Dendritic cell treated with granulocyte-macrophage colony-stimulating factor and Interleukin-4, amounts not matched to agents 40 ng/mL and 50 ng/mL, for 4 days (primary cell): ENCODE measurements at regions not wholly inside any gene's neighbourhood (a gene's known extent, or its start where the extent isn't known, plus 50 kb on each side); places are given as distances from the start of the nearest gene placed in this dataset.

Experiments used
- H3K27ac Mint-ChIP-seq: one replicate; pipeline ENCODE4 v1.8.0; 2022; ENCODE audit warnings: mild to moderate bottlenecking, mixed read lengths
- H3K27me3 Mint-ChIP-seq: one replicate; pipeline ENCODE4 v1.8.0; 2022; ENCODE audit warnings: mild to moderate bottlenecking, mixed read lengths
- H3K36me3 Mint-ChIP-seq: one replicate; pipeline ENCODE4 v1.8.0; 2022; ENCODE audit warnings: low read depth, mixed read lengths
- H3K4me1 Mint-ChIP-seq: one replicate; pipeline ENCODE4 v1.8.0; 2022; ENCODE audit warnings: low read depth, mixed read lengths
- H3K4me3 Mint-ChIP-seq: one replicate; pipeline ENCODE4 v1.8.0; 2022; ENCODE audit warnings: mild to moderate bottlenecking, moderate library complexity, mixed read lengths
- H3K9me3 Mint-ChIP-seq: one replicate; pipeline ENCODE4 v1.8.0; 2022; ENCODE audit warnings: mixed read lengths
- intact Hi-C: fragments of 100-400 bp; cut with micrococcal nuclease; formaldehyde crosslinking; loops from one replicate; pipeline ENCODE4 v1.15.0; 2022

GRCh38 chr15:29970402-29970695 lies 112.4 kb upstream of the GOLGA8J start:
- Mint-ChIP-seq H3K4me3 (no peak overlapping the region), H3K4me1 (no peaks in the 10 kb centered on the region)
- intact Hi-C loops: no loop called here

GRCh38 chr15:29969562-29970401 lies 113.0 kb upstream of the GOLGA8J start:
- intact Hi-C loops: no loop called here
- no peaks in the 10 kb centered on the region for H3K4me1 Mint-ChIP-seq
- H3K4me3 Mint-ChIP-seq: no peak overlapping the region
- no peaks in the 10 kb centered on the region for H3K36me3 Mint-ChIP-seq
- H3K9me3 Mint-ChIP-seq: no peaks in the 10 kb centered on the region
- peaks cover 61% of the 10 kb centered on the region for H3K27me3 Mint-ChIP-seq
- no peak overlapping the region for H3K27ac Mint-ChIP-seq

More at GRCh38 chr15:29970402-29970695, 112.4 kb upstream of the GOLGA8J start:
- Mint-ChIP-seq H3K27ac (no peak overlapping the region), H3K9me3 (no peaks in the 10 kb centered on the region), H3K36me3 (no peaks in the 10 kb centered on the region), H3K27me3 (peaks cover 64% of the 10 kb centered on the region)

- intact Hi-C loops: no loop called here
- H3K27ac Mint-ChIP-seq: no peak overlapping the region
- peaks cover 59% of the 10 kb centered on the region for H3K27me3 Mint-ChIP-seq
- no peaks in the 10 kb centered on the region for H3K9me3 Mint-ChIP-seq
- H3K4me3 Mint-ChIP-seq: no peak overlapping the region
- H3K4me1 Mint-ChIP-seq: no peaks in the 10 kb centered on the region
- no peaks in the 10 kb centered on the region for H3K36me3 Mint-ChIP-seq
These were observed 113.7 kb upstream of the GOLGA8J start for GRCh38 chr15:29968895-29969561.

- Mint-ChIP-seq H3K27me3 (peaks cover 59% of the 10 kb centered on the region), H3K36me3 (no peaks in the 10 kb centered on the region)
These were observed 114.5 kb upstream of the GOLGA8J start for GRCh38 chr15:29968099-29968894.

GRCh38 chr15:29962407-29962806 lies 120.3 kb upstream of the GOLGA8J start:
- H3K9me3 Mint-ChIP-seq: no peaks in the 10 kb centered on the region
- no peaks in the 10 kb centered on the region for H3K36me3 Mint-ChIP-seq
- no peak overlapping the region for H3K4me3 Mint-ChIP-seq
- intact Hi-C loops: no loop called here
- H3K4me1 Mint-ChIP-seq: no peaks in the 10 kb centered on the region
- peaks cover 23% of the 10 kb centered on the region for H3K27me3 Mint-ChIP-seq
- H3K27ac Mint-ChIP-seq: no peak overlapping the region

More at GRCh38 chr15:29968099-29968894, 114.5 kb upstream of the GOLGA8J start:
- Mint-ChIP-seq H3K4me3 (no peak overlapping the region), H3K4me1 (no peaks in the 10 kb centered on the region), H3K9me3 (no peaks in the 10 kb centered on the region), H3K27ac (no peak overlapping the region)
- intact Hi-C loops: no loop called here

GRCh38 chr15:29959384-29960137 lies 123.2 kb upstream of the GOLGA8J start:
- Mint-ChIP-seq H3K27ac (no peak overlapping the region), H3K27me3 (peaks cover 11% of the 10 kb centered on the region), H3K9me3 (no peaks in the 10 kb centered on the region), H3K4me1 (no peaks in the 10 kb centered on the region), H3K36me3 (no peaks in the 10 kb centered on the region), H3K4me3 (no peak overlapping the region)
- intact Hi-C loops: no loop called here

- H3K27me3 Mint-ChIP-seq: peaks cover 3% of the 10 kb centered on the region
- H3K9me3 Mint-ChIP-seq: no peaks in the 10 kb centered on the region
- no peak overlapping the region for H3K4me3 Mint-ChIP-seq
- intact Hi-C loops: no loop called here
- no peaks in the 10 kb centered on the region for H3K4me1 Mint-ChIP-seq
- H3K36me3 Mint-ChIP-seq: no peaks in the 10 kb centered on the region
- H3K27ac Mint-ChIP-seq: no peak overlapping the region
These were observed 130.0 kb upstream of the TJP1 start for GRCh38 chr15:29952225-29952624.

GRCh38 chr15:29945943-29946596 lies 123.8 kb upstream of the TJP1 start:
- intact Hi-C loops: no loop called here
- H3K36me3 Mint-ChIP-seq: no peaks in the 10 kb centered on the region
- H3K9me3 Mint-ChIP-seq: no peaks in the 10 kb centered on the region
- no peaks in the 10 kb centered on the region for H3K27me3 Mint-ChIP-seq
- no peak overlapping the region for H3K4me3 Mint-ChIP-seq
- no peak overlapping the region for H3K27ac Mint-ChIP-seq
- no peaks in the 10 kb centered on the region for H3K4me1 Mint-ChIP-seq

GRCh38 chr15:29944925-29945324 lies 122.7 kb upstream of the TJP1 start:
- no peak overlapping the region for H3K27ac Mint-ChIP-seq
- no peaks in the 10 kb centered on the region for H3K4me1 Mint-ChIP-seq
- no peak overlapping the region for H3K4me3 Mint-ChIP-seq
- no peaks in the 10 kb centered on the region for H3K27me3 Mint-ChIP-seq
- intact Hi-C loops: no loop called here
- H3K9me3 Mint-ChIP-seq: no peaks in the 10 kb centered on the region
- H3K36me3 Mint-ChIP-seq: no peaks in the 10 kb centered on the region

- Mint-ChIP-seq H3K4me3 (no peak overlapping the region), H3K4me1 (no peaks in the 10 kb centered on the region), H3K27ac (no peak overlapping the region), H3K27me3 (no peaks in the 10 kb centered on the region), H3K9me3 (no peaks in the 10 kb centered on the region), H3K36me3 (no peaks in the 10 kb centered on the region)
- intact Hi-C loops: no loop called here
These were observed 120.3 kb upstream of the TJP1 start for GRCh38 chr15:29942548-29942947.

- H3K9me3 Mint-ChIP-seq: no peaks in the 10 kb centered on the region
- H3K27ac Mint-ChIP-seq: no peak overlapping the region
- no peaks in the 10 kb centered on the region for H3K36me3 Mint-ChIP-seq
These were observed 119.9 kb upstream of the TJP1 start for GRCh38 chr15:29942143-29942542.

GRCh38 chr15:29939404-29939803 lies 117.1 kb upstream of the TJP1 start:
- H3K4me3 Mint-ChIP-seq: no peak overlapping the region
- intact Hi-C loops: no loop called here

More at GRCh38 chr15:29942143-29942542, 119.9 kb upstream of the TJP1 start:
- no peaks in the 10 kb centered on the region for H3K4me1 Mint-ChIP-seq
- intact Hi-C loops: no loop called here
- H3K4me3 Mint-ChIP-seq: no peak overlapping the region
- H3K27me3 Mint-ChIP-seq: no peaks in the 10 kb centered on the region

More at GRCh38 chr15:29939404-29939803, 117.1 kb upstream of the TJP1 start:
- Mint-ChIP-seq H3K9me3 (no peaks in the 10 kb centered on the region), H3K27me3 (peaks cover 5% of the 10 kb centered on the region), H3K4me1 (no peaks in the 10 kb centered on the region), H3K27ac (no peak overlapping the region), H3K36me3 (no peaks in the 10 kb centered on the region)
